Trophoblast cell (in vitro differentiated cells and primary cell): ENCODE measurements at regions not wholly inside any gene's neighbourhood (a gene's known extent, or its start where the extent isn't known, plus 50 kb on each side); places are given as distances from the start of the nearest gene placed in this dataset.

Experiments
- DNase-seq, 2 donors: peaks; one replicate each; pipeline ENCODE4 v3.0.0-alpha.2; 2016
- H2AFZ ChIP-seq: 2 replicates; pipeline ENCODE4 v1.6.1; 2013; ENCODE audit warnings: low read length, moderate library complexity, mild to moderate bottlenecking; ENCODE audit not compliant: insufficient read depth, poor library complexity
- H2AK5ac ChIP-seq: 2 replicates; pipeline ENCODE4 v1.6.1; 2013; ENCODE audit warnings: mild to moderate bottlenecking, low read length
- H2BK120ac ChIP-seq: 2 replicates; pipeline ENCODE4 v1.6.1; 2013; ENCODE audit warnings: low read length, mild to moderate bottlenecking, moderate library complexity; ENCODE audit not compliant: insufficient read depth, poor library complexity
- H2BK12ac ChIP-seq: 2 replicates; pipeline ENCODE4 v1.6.1; 2013; ENCODE audit warnings: mild to moderate bottlenecking, low read length, moderate library complexity
- H2BK5ac ChIP-seq: 2 replicates; pipeline ENCODE4 v1.6.1; 2013; ENCODE audit warnings: low read length, low read depth, moderate library complexity, mild to moderate bottlenecking; ENCODE audit not compliant: poor library complexity
- H3K14ac ChIP-seq: 2 replicates; pipeline ENCODE4 v1.6.1; 2013; ENCODE audit warnings: mild to moderate bottlenecking, low read length
- H3K18ac ChIP-seq: 2 replicates; pipeline ENCODE4 v1.6.1; 2013; ENCODE audit warnings: mild to moderate bottlenecking, low read length
- H3K23ac ChIP-seq: 2 replicates; pipeline ENCODE4 v1.6.1; 2013; ENCODE audit warnings: low read length
- H3K27ac ChIP-seq: 2 replicates; pipeline ENCODE4 v1.5.1; 2013; ENCODE audit warnings: low read depth, mild to moderate bottlenecking, inconsistent platforms, low read length, moderate library complexity
- H3K27me3 ChIP-seq: 2 replicates; pipeline ENCODE4 v1.6.1; 2013; ENCODE audit warnings: inconsistent platforms, mild to moderate bottlenecking, low read length, moderate library complexity; ENCODE audit not compliant: insufficient read depth
- H3K36me3 ChIP-seq, 2 experiments: 1 replicate in 1 of 2; 2 replicates in 1 of 2; pipeline ENCODE4 v1.6.1; 2013; ENCODE audit warnings: low read length in 2 of 2, mild to moderate bottlenecking in 2 of 2, moderate library complexity in 1 of 2; ENCODE audit not compliant: insufficient read depth in 2 of 2, control insufficient read depth in 1 of 2
- H3K4ac ChIP-seq: 2 replicates; pipeline ENCODE4 v1.6.1; 2013; ENCODE audit warnings: low read depth, mild to moderate bottlenecking, low read length, moderate library complexity
- H3K4me1 ChIP-seq, 2 experiments: 1 replicate in 1 of 2; 2 replicates in 1 of 2; pipeline ENCODE4 v1.6.1; 2013; ENCODE audit warnings: low read length in 2 of 2, mild to moderate bottlenecking in 2 of 2, moderate library complexity in 1 of 2; ENCODE audit not compliant: insufficient read depth in 2 of 2, control insufficient read depth in 1 of 2
- H3K4me2 ChIP-seq: 2 replicates; pipeline ENCODE4 v1.6.1; 2013; ENCODE audit warnings: inconsistent platforms, mild to moderate bottlenecking, low read length, moderate library complexity
- H3K4me3 ChIP-seq: 2 replicates; pipeline ENCODE4 v1.5.1; 2013; ENCODE audit warnings: mild to moderate bottlenecking, low read depth, low read length, inconsistent platforms
- H3K79me1 ChIP-seq: one replicate; pipeline ENCODE4 v1.6.1; 2013; ENCODE audit warnings: low read length
- H3K79me2 ChIP-seq: 2 replicates; pipeline ENCODE4 v1.6.1; 2013; ENCODE audit warnings: low read length, mild to moderate bottlenecking; ENCODE audit not compliant: control insufficient read depth, insufficient read depth, poor library complexity
- H3K9ac ChIP-seq: 2 replicates; pipeline ENCODE4 v1.6.1; 2013; ENCODE audit warnings: mild to moderate bottlenecking, low read length
- H3K9me3 ChIP-seq: 2 replicates; pipeline ENCODE4 v1.6.1; 2013; ENCODE audit warnings: low read depth, mild to moderate bottlenecking, control low read depth, inconsistent platforms, low read length; ENCODE audit not compliant: insufficient read depth
- H4K12ac ChIP-seq: 2 replicates; pipeline ENCODE4 v1.6.1; 2013; ENCODE audit warnings: low read depth, mild to moderate bottlenecking, low read length, moderate library complexity
- H4K8ac ChIP-seq: 2 replicates; pipeline ENCODE4 v1.6.1; 2013; ENCODE audit warnings: low read depth, mild to moderate bottlenecking, low read length, moderate library complexity
- H4K91ac ChIP-seq: one replicate; pipeline ENCODE4 v1.6.1; 2013; ENCODE audit warnings: low read depth, mild to moderate bottlenecking, low read length, moderate library complexity
- WGBS: extraction: QIAGEN DNeasy Blood & Tissue Kit; methylation state at CpG from one replicate; pipeline ENCODE4 v1.1.7; 2013; ENCODE audit warnings: missing lambda C conversion rate; ENCODE audit not compliant: insufficient read length, insufficient coverage; ENCODE audit errors: extremely low coverage; 5-methylcytosine and 5-hydroxymethylcytosine counted together

GRCh38 chr10:108411894-108412293, 1247.4 kb upstream of the SORCS1 start:
- Histone ChIP-seq H2AK5ac (no peak overlapping the region), H2BK120ac (no peak overlapping the region), H3K9ac (no peak overlapping the region), H3K27ac (no peak overlapping the region), H3K79me2 (no peaks in the 10 kb centered on the region), H3K4ac (no peak overlapping the region), H4K12ac (no peak overlapping the region), H4K91ac (no peak overlapping the region), H4K8ac (no peak overlapping the region), H3K36me3 (no peaks in the 10 kb centered on the region), H3K23ac (no peak overlapping the region), H3K4me2 (no peak overlapping the region), H3K9me3 (no peaks in the 10 kb centered on the region), H3K79me1 (no peaks in the 10 kb centered on the region), H3K14ac (no peak overlapping the region), H2BK12ac (no peak overlapping the region), H3K27me3 (no peaks in the 10 kb centered on the region), H2AFZ (no peak overlapping the region), H3K4me1 (no peaks in the 10 kb centered on the region), H3K4me3 (no peak overlapping the region), H3K18ac (no peak overlapping the region), H2BK5ac (no peak overlapping the region)
- DNase-seq, result no peak
- WGBS, result no CpG with 5 or more reads among the region's 2 CpGs

- H3K4me1 ChIP-seq, result no peaks in the 10 kb centered on the region
- H3K27me3 ChIP-seq, result no peaks in the 10 kb centered on the region
- DNase-seq, result no peak
- H3K4me2 ChIP-seq, result no peak overlapping the region
- H3K14ac ChIP-seq, result no peak overlapping the region
- no peak overlapping the region for H2AK5ac ChIP-seq
- H3K4ac ChIP-seq, result no peak overlapping the region
- H3K4me3 ChIP-seq, result no peak overlapping the region
- H2AFZ ChIP-seq, result no peak overlapping the region
- H4K8ac ChIP-seq, result no peak overlapping the region
- H2BK5ac ChIP-seq, result no peak overlapping the region
- no peak overlapping the region for H3K23ac ChIP-seq
- H2BK12ac ChIP-seq, result no peak overlapping the region
- H3K79me1 ChIP-seq, result no peaks in the 10 kb centered on the region
- H3K36me3 ChIP-seq, result no peaks in the 10 kb centered on the region
- H3K27ac ChIP-seq, result no peak overlapping the region
- H4K12ac ChIP-seq, result no peak overlapping the region
- no CpG with 5 or more reads among the region's 2 CpGs for WGBS
- no peak overlapping the region for H2BK120ac ChIP-seq
- H4K91ac ChIP-seq, result no peak overlapping the region
- no peaks in the 10 kb centered on the region for H3K9me3 ChIP-seq
- no peak overlapping the region for H3K9ac ChIP-seq
- no peaks in the 10 kb centered on the region for H3K79me2 ChIP-seq
- H3K18ac ChIP-seq, result no peak overlapping the region
Measured at GRCh38 chr10:108411206-108411605, 1246.7 kb upstream of the SORCS1 start.

GRCh38 chr10:108410236-108410635, 1245.7 kb upstream of the SORCS1 start:
- H2BK120ac ChIP-seq, result no peak overlapping the region
- H3K79me2 ChIP-seq, result no peaks in the 10 kb centered on the region
- no peak overlapping the region for H4K91ac ChIP-seq
- H3K9me3 ChIP-seq, result no peaks in the 10 kb centered on the region
- no peak overlapping the region for H3K27ac ChIP-seq
- no peak overlapping the region for H3K18ac ChIP-seq
- no peaks in the 10 kb centered on the region for H3K79me1 ChIP-seq
- H2AK5ac ChIP-seq, result no peak overlapping the region
- no peaks in the 10 kb centered on the region for H3K36me3 ChIP-seq
- H4K12ac ChIP-seq, result no peak overlapping the region
- no peak overlapping the region for H3K4ac ChIP-seq
- H2AFZ ChIP-seq, result no peak overlapping the region
- WGBS, result no CpG with 5 or more reads among the region's 1 CpG
- H3K4me3 ChIP-seq, result no peak overlapping the region
- H3K27me3 ChIP-seq, result no peaks in the 10 kb centered on the region
- no peak overlapping the region for H3K4me2 ChIP-seq
- H3K4me1 ChIP-seq, result no peaks in the 10 kb centered on the region
- no peak overlapping the region for H4K8ac ChIP-seq
- H3K14ac ChIP-seq, result no peak overlapping the region
- no peak overlapping the region for H3K9ac ChIP-seq
- no peak for DNase-seq
- H2BK5ac ChIP-seq, result no peak overlapping the region
- no peak overlapping the region for H2BK12ac ChIP-seq
- no peak overlapping the region for H3K23ac ChIP-seq

- Histone ChIP-seq H3K27me3 (no peaks in the 10 kb centered on the region), H4K8ac (no peak overlapping the region), H2AK5ac (no peak overlapping the region), H3K4me1 (no peaks in the 10 kb centered on the region), H4K12ac (no peak overlapping the region), H3K9ac (no peak overlapping the region), H2BK12ac (no peak overlapping the region), H3K4me2 (no peak overlapping the region), H3K9me3 (no peaks in the 10 kb centered on the region), H4K91ac (no peak overlapping the region), H3K18ac (no peak overlapping the region), H3K4me3 (no peak overlapping the region), H3K79me2 (no peaks in the 10 kb centered on the region), H3K4ac (no peak overlapping the region), H3K14ac (no peak overlapping the region), H3K23ac (no peak overlapping the region), H2AFZ (no peak overlapping the region), H2BK120ac (no peak overlapping the region), H3K79me1 (no peaks in the 10 kb centered on the region), H2BK5ac (no peak overlapping the region), H3K36me3 (no peaks in the 10 kb centered on the region), H3K27ac (no peak overlapping the region)
- no peak for DNase-seq
Measured at GRCh38 chr10:108409306-108409705, 1244.8 kb upstream of the SORCS1 start.
